H9 (cell line): ENCODE measurements at regions not wholly inside any gene's neighbourhood (a gene's known extent, or its start where the extent isn't known, plus 50 kb on each side); places are given as distances from the start of the nearest gene placed in this dataset.

ENCODE experiments used
- DNase-seq: peaks from one replicate; pipeline ENCODE4 v3.0.0-alpha.2; 2017
- H2AFZ ChIP-seq: one replicate; pipeline ENCODE4 v1.6.1; 2013; ENCODE audit warnings: mild to moderate bottlenecking, low read length, control low read depth, moderate library complexity
- H2AK5ac ChIP-seq: 2 replicates; pipeline ENCODE4 v1.6.1; 2013; ENCODE audit warnings: low read length, control low read depth, mixed read lengths; ENCODE audit not compliant: insufficient read length
- H2BK120ac ChIP-seq: one replicate; pipeline ENCODE4 v1.6.1; 2013; ENCODE audit warnings: low read depth, mild to moderate bottlenecking, low read length, control low read depth, inconsistent platforms; ENCODE audit not compliant: poor library complexity, severe bottlenecking
- H2BK12ac ChIP-seq: 2 replicates; pipeline ENCODE4 v1.6.1; 2013; ENCODE audit warnings: low read length, control low read depth, mixed read lengths, low read depth; ENCODE audit not compliant: insufficient read length
- H2BK15ac ChIP-seq: 2 replicates; pipeline ENCODE4 v1.6.1; 2013; ENCODE audit warnings: low read depth, low read length, control low read depth
- H2BK20ac ChIP-seq: one replicate; pipeline ENCODE4 v1.6.1; 2013; ENCODE audit warnings: low read depth, mild to moderate bottlenecking, low read length, control low read depth, inconsistent platforms; ENCODE audit not compliant: poor library complexity, severe bottlenecking
- H2BK5ac ChIP-seq: 2 replicates; pipeline ENCODE4 v1.6.1; 2013; ENCODE audit warnings: low read length, control low read depth, mixed read lengths; ENCODE audit not compliant: insufficient read length
- H3K14ac ChIP-seq: 2 replicates; pipeline ENCODE4 v1.6.1; 2013; ENCODE audit warnings: low read length, control low read depth; ENCODE audit not compliant: insufficient read depth
- H3K18ac ChIP-seq: 2 replicates; pipeline ENCODE4 v1.6.1; 2013; ENCODE audit warnings: low read depth, mild to moderate bottlenecking, mixed read lengths, low read length, control low read depth; ENCODE audit not compliant: insufficient read length
- H3K23ac ChIP-seq: 2 replicates; pipeline ENCODE4 v1.6.1; 2013; ENCODE audit warnings: low read length, control low read depth, mixed read lengths, low read depth; ENCODE audit not compliant: insufficient read length
- H3K23me2 ChIP-seq: 2 replicates; pipeline ENCODE4 v1.6.1; 2013; ENCODE audit warnings: low read depth, mild to moderate bottlenecking, mixed read lengths, low read length, control low read depth; ENCODE audit not compliant: insufficient read length, poor library complexity, severe bottlenecking
- H3K27ac ChIP-seq: 2 replicates; pipeline ENCODE4 v1.5.1; 2013; ENCODE audit warnings: low read length, control low read depth, mixed read lengths, low read depth; ENCODE audit not compliant: insufficient read length
- H3K27me3 ChIP-seq: 2 replicates; pipeline ENCODE4 v1.6.1; 2013; ENCODE audit warnings: low read length, control low read depth, inconsistent platforms; ENCODE audit not compliant: insufficient read depth
- H3K4ac ChIP-seq: 2 replicates; pipeline ENCODE4 v1.6.1; 2013; ENCODE audit warnings: low read depth, mild to moderate bottlenecking, control low read depth, inconsistent platforms, low read length, moderate library complexity
- H3K4me1 ChIP-seq: 2 replicates; pipeline ENCODE4 v1.6.1; 2013; ENCODE audit warnings: low read length, control low read depth, inconsistent platforms; ENCODE audit not compliant: insufficient read depth
- H3K4me2 ChIP-seq: 2 replicates; pipeline ENCODE4 v1.6.1; 2013; ENCODE audit warnings: low read length, control low read depth, mixed read lengths; ENCODE audit not compliant: insufficient read length, insufficient read depth
- H3K56ac ChIP-seq: 2 replicates; pipeline ENCODE4 v1.6.1; 2013; ENCODE audit warnings: low read depth, mild to moderate bottlenecking, mixed read lengths, low read length, control low read depth; ENCODE audit not compliant: insufficient read length
- H3K79me1 ChIP-seq: 2 replicates; pipeline ENCODE4 v1.6.1; 2013; ENCODE audit warnings: low read depth, mild to moderate bottlenecking, moderate library complexity, low read length, control low read depth, inconsistent platforms; ENCODE audit not compliant: insufficient read depth, poor library complexity, severe bottlenecking
- H3K79me2 ChIP-seq: 2 replicates; pipeline ENCODE4 v1.6.1; 2013; ENCODE audit warnings: low read length, control low read depth, inconsistent platforms; ENCODE audit not compliant: insufficient read depth
- H3K9ac ChIP-seq: 2 replicates; pipeline ENCODE4 v1.6.1; 2013; ENCODE audit warnings: low read length, control low read depth, mixed read lengths; ENCODE audit not compliant: insufficient read length; ENCODE audit errors: extremely low read depth
- H3K9me3 ChIP-seq: one replicate; pipeline ENCODE4 v1.6.1; 2013; ENCODE audit warnings: low read depth, low read length, inconsistent platforms; ENCODE audit not compliant: control insufficient read depth
- H3T11ph ChIP-seq: one replicate; pipeline ENCODE4 v1.6.1; 2013; ENCODE audit warnings: mild to moderate bottlenecking, low read length, control low read depth, inconsistent platforms
- H4K20me1 ChIP-seq: one replicate; pipeline ENCODE4 v1.6.1; 2013; ENCODE audit not compliant: control insufficient read depth, insufficient read length, insufficient read depth
- H4K5ac ChIP-seq: 2 replicates; pipeline ENCODE4 v1.6.1; 2013; ENCODE audit warnings: low read depth, mild to moderate bottlenecking, mixed read lengths, low read length, control low read depth; ENCODE audit not compliant: insufficient read length
- H4K8ac ChIP-seq: replicated peaks from 2 replicates; pipeline ENCODE4 v1.6.1; 2013; ENCODE audit warnings: low read length, control low read depth, mixed read lengths, low read depth; ENCODE audit not compliant: insufficient read length
- H4K91ac ChIP-seq: 2 replicates; pipeline ENCODE4 v1.6.1; 2013; ENCODE audit warnings: low read depth, mild to moderate bottlenecking, moderate library complexity, mixed read lengths, low read length, control low read depth; ENCODE audit not compliant: insufficient read length
- H3K27ac Mint-ChIP-seq, 3 experiments: 2 replicates in 2 of 3; 3 replicates in 1 of 3; pipeline ENCODE4 v1.8.0; 2020 to 2021; ENCODE audit warnings: mixed read lengths in 3 of 3, mild to moderate bottlenecking in 1 of 3, moderate library complexity in 1 of 3
- H3K27me3 Mint-ChIP-seq: 2 replicates; pipeline ENCODE4 v1.8.0; 2021; ENCODE audit warnings: low read depth, mild to moderate bottlenecking, moderate library complexity, mixed read lengths
- H3K36me3 Mint-ChIP-seq, 3 experiments: 2 replicates in 2 of 3; 3 replicates in 1 of 3; pipeline ENCODE4 v1.8.0; 2020 to 2021; ENCODE audit warnings: low read depth in 3 of 3, mixed read lengths in 3 of 3; ENCODE audit not compliant: insufficient read depth in 1 of 3
- H3K4me1 Mint-ChIP-seq, 2 experiments: 2 replicates each; pipeline ENCODE4 v1.8.0; 2020; ENCODE audit warnings: mixed read lengths in 2 of 2
- H3K4me3 Mint-ChIP-seq, 2 experiments: 2 replicates in 1 of 2; 3 replicates in 1 of 2; pipeline ENCODE4 v1.8.0; 2020 to 2021; ENCODE audit warnings: mild to moderate bottlenecking in 2 of 2, mixed read lengths in 2 of 2, moderate library complexity in 1 of 2
- H3K9me3 Mint-ChIP-seq, 2 experiments: 2 replicates in 1 of 2; 3 replicates in 1 of 2; pipeline ENCODE4 v1.8.0; 2020; ENCODE audit warnings: mild to moderate bottlenecking in 2 of 2, mixed read lengths in 2 of 2, moderate library complexity in 1 of 2
- CTCF ChIP-seq: fragments of 200-600 bp; sonication (generic); conservative IDR thresholded peaks from 3 replicates; pipeline ENCODE4 v1.8.0; 2021; ENCODE audit warnings: antibody characterized with exemption, mild to moderate bottlenecking
- WGBS: extraction: QIAGEN DNeasy Blood & Tissue Kit; methylation state at CpG from one replicate; pipeline ENCODE4 v1.1.7; 2013; ENCODE audit warnings: missing lambda C conversion rate, low lambda C conversion rate, mixed read lengths; ENCODE audit not compliant: insufficient read length; ENCODE audit errors: extremely low coverage; 5-methylcytosine and 5-hydroxymethylcytosine counted together

GRCh38 chr14:51424041-51424440, 184.0 kb downstream of the TMX1 start:
- H4K5ac ChIP-seq, result no peak overlapping the region
- peaks cover 9 to 14% (median 11%) of the 10 kb centered on the region in 3 experiments; a peak in 6 of 7 replicates for H3K36me3 Mint-ChIP-seq
- H3K9me3 Mint-ChIP-seq, result peaks cover 13 to 18% of the 10 kb centered on the region in 2 experiments
- no peak overlapping the region for H3K9ac ChIP-seq
- no peak overlapping the region for H3K23ac ChIP-seq
- H3K79me2 ChIP-seq, result no peaks in the 10 kb centered on the region
- no peak overlapping the region for H2BK120ac ChIP-seq
- DNase-seq, result no peak
- H2AFZ ChIP-seq, result no peak overlapping the region
- H3K4me2 ChIP-seq, result no peak overlapping the region
- H3K4me3 Mint-ChIP-seq, result no peak overlapping the region
- H2AK5ac ChIP-seq, result no peak overlapping the region
- H2BK20ac ChIP-seq, result no peak overlapping the region
- no peaks in the 10 kb centered on the region for H3K27me3 ChIP-seq
- H4K8ac ChIP-seq, result no peak overlapping the region
- H2BK12ac ChIP-seq, result no peak overlapping the region
- H3K9me3 ChIP-seq, result peaks cover 10% of the 10 kb centered on the region
- no peaks in the 10 kb centered on the region for H3K23me2 ChIP-seq
- no peak overlapping the region for H3K14ac ChIP-seq
- H3K18ac ChIP-seq, result no peak overlapping the region
- peaks cover 1% of the 10 kb centered on the region; the same call in 1 of the 2 replicates for H3K27me3 Mint-ChIP-seq
- no peaks in the 10 kb centered on the region for H4K20me1 ChIP-seq
- H3K27ac ChIP-seq, result no peak overlapping the region
- peaks cover 2 to 8% of the 10 kb centered on the region in 2 experiments; a peak in 2 of 4 replicates for H3K4me1 Mint-ChIP-seq
- H3K56ac ChIP-seq, result no peak overlapping the region
- WGBS, result no CpG with 5 or more reads among the region's 3 CpGs
- H2BK5ac ChIP-seq, result no peak overlapping the region
- H3K4ac ChIP-seq, result no peak overlapping the region
- no peak overlapping the region for H2BK15ac ChIP-seq
- no peak overlapping the region for H4K91ac ChIP-seq
- TF ChIP-seq CTCF, result no peak
- no peak overlapping the region for H3T11ph ChIP-seq
- no peak overlapping the region for H3K27ac Mint-ChIP-seq
- no peaks in the 10 kb centered on the region for H3K79me1 ChIP-seq
- H3K4me1 ChIP-seq, result no peaks in the 10 kb centered on the region
